ENCODE measurements at regions not wholly inside any gene's neighbourhood (a gene's known extent, or its start where the extent isn't known, plus 50 kb on each side); places are given as distances from the start of the nearest gene placed in this dataset.

GRCh38 chr4:26083987-26084386, 170.0 kb downstream of the SMIM20 start:
- TF ChIP-seq CTCF (conservative IDR thresholded peaks at IDR 0.05; ENCODE audit: low read depth, low read length): no peak
- no peak for TF ChIP-seq EZH2 (IDR thresholded peaks at IDR 0.05; ENCODE audit: low read length, unreplicated experiment)

Data from PC-3 (cell line).